NCI-H82 (cell line): ENCODE measurements at regions not wholly inside any gene's neighbourhood (a gene's known extent, or its start where the extent isn't known, plus 50 kb on each side); places are given as distances from the start of the nearest gene placed in this dataset.

Experiments used
- DNase-seq: peaks from one replicate; lab custom pipeline; 2025; lab: John Stamatoyannopoulos, UW

DNA sequence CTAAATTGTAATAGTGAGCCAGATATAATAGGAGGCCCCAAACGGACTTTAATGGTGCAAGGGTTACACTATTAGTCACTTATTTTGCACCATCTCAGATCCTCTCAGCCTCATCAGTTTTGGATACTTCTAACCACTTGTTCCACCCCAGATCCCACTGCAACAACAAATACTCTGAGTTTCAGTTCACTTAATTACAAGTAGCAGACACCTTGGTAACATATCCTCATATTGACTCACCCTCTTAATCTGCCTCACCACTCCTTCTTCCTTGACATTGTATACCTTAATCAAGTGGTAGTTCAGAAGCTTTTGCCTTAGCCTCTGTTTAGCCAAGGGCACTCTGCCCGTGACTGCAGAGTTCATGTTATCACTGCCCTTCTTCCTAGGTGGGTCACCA, 256.1 kb upstream of the UBASH3B start:
- DNase-seq: no peak

DNA sequence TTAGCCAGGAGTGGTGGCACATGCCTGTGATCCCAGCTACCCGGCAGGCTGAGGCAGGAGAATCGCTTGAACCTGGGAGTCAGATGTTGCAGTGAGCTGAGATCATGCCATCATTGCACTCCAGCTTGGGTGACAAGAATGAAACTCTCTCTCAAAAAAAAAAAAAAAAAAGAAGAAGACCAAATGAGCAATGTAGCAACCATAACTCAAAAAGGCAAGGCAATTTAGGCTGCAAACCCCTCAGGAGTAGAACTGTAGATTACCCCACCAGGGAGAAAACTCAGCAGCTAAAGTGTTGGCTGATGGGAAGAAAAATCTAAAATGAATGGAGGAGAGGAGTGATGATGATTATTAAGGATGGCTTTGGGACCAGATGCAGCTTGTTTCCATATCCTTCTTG, 256.7 kb upstream of the UBASH3B start:
- DNase-seq: no peak

DNA sequence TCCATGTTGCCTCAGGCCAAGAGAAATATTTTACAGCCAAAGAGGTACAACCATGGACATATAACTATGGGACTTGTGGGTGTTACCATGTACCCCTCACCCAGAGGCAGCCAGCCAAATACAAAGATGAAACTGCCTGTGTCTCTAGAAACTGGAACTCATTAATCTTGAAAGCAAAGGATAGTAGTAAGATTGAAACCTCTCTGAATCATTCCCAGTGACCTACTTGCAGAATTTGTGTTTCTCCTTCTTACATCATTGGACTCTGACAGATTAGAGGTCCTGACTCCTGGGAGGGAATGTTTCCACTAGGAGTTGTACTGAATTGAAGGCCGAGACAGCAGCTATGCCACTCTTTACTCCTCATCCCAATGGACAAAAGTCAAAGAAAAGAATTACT, 257.4 kb upstream of the UBASH3B start:
- no peak for DNase-seq

DNA sequence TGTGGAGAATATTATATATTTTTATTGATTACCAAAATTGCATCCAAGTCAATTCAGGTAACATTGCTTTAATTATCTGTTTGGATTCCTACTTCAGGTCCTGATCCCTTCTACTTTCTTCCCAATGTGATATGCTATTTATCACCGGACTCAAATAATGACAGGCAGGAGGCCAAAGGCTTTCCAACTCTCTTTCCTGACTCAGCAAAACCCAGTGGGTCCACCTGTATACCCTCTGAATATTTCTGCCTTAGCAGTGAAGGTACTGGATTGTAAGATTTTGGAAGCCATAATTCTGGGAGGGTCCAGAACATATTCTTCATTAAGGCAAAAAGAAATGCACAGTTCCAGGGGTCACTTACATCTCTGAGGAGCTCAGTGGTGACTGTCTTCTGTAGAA, 260.2 kb upstream of the UBASH3B start:
- no peak for DNase-seq

DNA sequence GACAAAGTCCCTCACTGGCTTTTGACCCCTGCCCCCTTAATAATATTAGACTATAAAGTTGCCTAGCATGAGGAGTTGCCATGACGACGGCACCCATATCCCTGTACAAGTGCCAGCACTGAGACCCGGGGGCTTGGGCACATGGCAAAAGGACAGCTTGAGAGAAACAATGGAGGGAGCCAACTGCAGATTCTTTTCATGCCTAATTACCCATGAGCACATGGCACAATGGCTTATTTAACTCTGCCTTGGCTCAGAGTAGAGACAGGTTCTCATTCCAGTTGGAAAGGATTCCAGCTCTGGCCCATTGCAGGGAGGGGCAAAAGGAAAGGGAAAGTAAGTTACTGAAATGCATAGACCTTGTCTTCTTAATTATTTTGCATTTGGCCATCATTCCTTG, 261.2 kb upstream of the UBASH3B start:
- no peak for DNase-seq

DNA sequence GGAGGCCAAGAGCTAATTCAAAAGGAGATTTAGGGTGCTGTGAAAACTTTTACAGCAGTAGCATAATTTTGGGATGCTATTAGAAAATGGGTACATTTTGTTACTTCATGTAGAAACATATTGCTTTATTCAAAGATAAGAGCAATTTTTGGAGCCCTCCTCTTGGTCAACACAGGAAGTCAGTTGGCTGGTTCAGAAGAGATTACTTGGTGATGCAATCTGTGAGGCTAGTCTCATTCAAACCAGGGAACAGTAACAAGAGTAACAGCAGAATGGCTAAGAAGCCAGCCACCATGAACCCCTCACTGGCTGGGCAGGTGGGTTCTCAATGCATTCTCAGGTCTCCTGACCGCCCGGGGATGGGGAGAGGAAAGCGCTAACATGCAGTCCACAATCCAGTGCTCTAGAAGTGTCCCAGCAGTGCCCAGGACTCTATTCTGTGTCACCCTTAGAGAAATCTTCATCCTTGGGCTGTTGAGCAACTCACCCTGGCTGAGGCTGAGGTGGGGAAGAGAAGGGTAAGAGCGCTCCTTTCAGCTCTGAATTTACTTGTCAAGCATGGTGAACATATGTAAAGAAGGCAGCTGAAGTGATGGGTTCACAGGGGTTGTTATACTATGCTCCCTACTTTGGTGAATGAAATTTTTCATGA, 262.2 kb upstream of the UBASH3B start:
- no peak for DNase-seq

DNA sequence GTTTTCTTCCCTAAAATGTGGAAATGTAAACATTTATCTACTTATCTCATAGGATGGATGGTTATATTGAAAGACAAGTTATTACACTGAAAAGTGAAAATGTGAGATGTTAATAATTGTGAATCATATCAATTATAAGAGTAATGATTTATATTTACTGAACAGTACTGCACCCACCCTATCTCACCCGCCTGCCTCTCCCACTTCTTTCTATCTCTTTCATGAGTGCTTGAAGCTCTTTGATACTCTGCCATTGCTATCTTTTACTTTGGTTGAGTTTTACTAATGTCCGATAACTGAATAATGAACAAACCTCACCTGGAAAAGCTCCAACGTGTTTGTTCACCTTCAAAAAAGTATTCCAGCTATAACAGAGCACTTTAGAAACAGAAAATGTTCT, 263.0 kb upstream of the UBASH3B start:
- no peak for DNase-seq

DNA sequence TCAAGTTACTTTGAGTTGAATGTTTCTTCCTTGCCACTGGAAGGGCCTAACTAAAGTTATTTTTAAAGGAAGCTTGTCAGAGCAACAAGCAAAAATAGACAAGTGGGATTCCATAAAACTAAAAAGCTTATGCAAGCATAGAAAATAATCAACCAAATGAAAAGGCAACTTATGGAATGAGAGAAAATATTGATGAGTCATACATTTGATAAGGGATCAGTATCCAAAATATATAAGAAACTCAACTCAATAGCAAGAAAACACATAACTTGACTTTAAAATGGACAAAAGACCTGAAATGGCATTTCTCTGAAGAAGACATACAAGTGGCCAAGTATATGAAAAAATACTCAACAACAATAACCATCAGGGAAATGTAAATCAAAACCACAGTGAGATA, 264.5 kb upstream of the UBASH3B start:
- no peak for DNase-seq

DNA sequence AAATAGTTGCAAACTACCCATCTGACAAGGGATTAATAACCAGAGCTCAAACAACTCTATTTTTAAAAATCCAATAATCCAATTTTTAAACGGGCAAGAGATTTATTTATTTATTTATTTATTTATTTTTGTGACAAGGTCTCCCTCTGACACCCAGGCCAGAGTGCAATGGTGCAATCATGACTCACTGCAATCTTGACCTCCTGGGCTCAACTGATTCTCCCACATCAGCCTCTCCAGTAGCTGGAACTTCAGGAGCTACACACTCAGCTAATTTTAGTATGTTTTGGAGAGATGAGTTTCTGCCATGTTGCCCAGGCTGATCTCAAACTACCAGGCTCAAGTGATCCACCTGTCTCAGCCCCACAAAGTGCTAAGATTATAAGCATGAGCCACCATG, 267.2 kb upstream of the BLID start:
- DNase-seq: no peak

DNA sequence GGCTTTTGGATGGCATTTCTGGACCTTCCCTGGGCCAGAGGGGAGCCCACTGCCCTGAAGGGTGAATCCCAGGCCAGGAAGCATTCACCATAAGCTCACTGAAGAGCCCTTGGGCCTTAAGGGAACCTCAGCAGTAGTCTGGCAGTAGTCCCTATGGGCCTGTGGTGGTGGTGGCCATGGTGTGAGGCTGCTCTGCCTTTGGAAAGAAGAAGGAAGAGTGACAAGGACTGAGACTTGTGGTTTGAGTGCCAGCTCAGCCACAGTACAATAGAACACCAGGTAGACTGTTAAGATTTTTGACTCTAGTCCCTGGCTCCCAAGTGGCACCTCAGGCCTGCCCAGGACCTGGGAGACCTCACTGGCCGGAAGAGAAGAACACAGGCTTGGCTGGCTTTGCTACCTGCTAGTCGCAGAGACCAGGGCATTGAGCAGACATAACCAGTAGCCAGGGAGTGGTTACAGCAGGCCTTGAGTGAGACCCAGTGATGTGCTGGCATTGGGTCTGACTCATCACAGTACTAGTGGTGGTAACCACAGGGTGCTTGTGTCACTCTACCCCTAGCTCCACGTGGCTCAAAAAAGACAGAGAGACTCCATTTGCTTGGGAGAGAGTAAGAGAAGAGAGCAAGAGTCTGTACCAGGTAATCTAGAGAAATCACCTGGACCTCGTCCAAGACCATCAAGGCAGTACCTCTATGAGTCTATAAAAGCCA, 259.8 kb upstream of the BLID start:
- DNase-seq: no peak

DNA sequence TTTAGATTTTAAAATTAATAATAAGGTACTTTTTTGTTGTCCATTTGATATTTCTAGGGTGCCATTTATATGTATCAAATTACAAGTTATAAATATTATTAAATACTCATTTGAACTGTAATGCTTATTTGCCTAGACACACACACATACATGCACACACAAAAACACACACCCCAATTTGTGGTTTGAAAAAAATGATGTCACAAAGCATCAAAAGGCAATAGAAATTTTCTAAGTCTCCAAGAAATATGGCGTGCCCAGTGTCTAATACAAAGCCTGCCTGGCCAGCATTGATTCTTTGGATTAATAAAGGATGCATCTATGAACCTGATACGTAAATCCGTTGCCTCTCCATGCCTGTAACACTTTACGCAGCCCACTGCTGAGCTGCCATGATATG, 252.8 kb upstream of the BLID start:
- no peak for DNase-seq

DNA sequence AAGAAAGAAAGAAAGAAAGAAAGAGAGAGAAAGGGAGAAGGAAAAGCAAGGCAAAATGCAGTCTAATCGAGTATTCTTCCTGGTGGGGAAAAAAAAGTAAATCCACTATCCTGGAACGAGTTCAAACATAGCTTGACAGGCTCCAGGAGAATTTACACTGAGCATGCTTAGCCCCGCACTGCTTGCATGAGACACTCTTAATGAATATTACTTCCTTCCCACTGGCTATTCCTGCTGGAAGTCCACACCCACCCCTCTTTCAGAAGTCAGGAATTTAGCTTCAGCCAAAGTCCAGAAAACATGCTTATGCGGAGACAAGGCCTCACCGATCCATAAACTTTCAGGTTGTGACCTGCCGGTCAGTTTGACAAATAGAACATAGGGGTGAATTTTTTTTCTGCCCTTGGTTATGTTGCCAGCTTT, 251.8 kb upstream of the BLID start:
- no peak for DNase-seq

DNA sequence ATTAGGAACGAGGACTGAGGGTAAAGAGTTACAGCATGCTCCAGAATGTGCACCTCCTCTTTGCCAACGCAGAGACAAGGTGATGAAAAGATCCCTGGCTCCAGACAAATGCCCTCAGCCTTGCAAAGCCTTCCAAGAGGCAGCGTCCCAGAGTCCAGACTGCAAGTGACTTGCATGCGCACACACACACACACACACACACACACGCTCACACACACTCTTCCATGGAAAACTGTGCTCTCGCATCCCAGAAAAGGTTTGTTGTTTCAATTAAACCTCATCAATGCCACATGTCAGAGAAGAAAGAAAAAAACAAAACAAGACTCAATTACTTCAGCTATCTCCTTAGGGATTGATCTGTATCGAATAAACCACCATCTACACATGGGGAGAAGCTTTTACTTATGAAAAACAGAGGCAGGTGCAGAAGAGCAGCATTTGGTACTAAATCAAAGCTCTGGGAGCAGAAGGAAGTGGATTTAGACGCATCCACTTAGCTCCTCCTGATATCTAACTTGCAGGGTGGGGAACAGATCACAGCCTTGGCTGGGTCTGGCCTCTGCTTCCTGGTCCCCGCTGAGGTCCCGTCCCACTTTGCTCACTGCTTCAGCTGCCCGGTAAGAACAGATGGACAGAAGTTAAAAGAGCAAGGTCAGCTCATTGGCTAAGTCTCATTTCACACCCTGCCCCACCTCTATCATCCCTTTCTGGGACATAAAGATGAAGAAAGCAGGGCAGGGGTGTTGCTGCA, 249.8 kb upstream of the BLID start:
- no peak for DNase-seq

DNA sequence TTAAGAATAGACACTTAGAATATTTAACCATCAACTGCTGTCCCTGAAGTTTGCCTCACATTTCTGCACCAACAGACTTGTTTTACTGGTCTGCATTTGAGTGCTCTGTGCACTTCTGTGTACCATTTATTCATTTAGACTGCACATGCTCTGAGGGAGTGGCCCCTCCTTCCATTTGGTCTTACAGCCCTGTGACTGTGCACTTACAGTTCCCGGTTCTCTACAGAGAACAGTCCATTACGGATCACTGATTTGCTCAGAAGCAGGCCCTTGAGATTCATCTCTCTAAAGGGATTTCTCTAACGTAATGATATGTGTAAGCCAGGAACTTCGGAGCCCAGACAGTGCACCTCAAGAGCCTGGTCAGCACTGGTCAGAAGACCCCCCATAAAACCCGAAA, 247.3 kb upstream of the BLID start:
- no peak for DNase-seq

DNA sequence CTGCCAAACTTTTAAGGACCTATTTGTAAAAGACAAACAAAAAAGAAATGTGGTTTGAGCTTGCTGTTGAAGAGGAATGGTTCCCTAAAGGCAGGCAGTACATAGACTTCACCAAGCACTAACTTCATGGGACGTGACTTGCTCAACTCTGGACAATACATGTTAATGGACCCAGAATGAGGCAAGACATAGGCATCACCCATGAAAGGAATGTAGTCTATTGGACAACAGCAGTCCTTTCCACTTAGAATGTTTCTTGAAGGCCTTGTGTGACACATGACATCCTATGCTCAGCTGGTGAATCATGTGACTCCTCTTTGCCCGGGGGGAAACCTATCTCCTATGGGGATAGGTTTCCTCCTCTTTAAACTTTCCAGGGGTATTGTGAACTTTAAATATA, 246.4 kb upstream of the BLID start:
- no peak for DNase-seq

DNA sequence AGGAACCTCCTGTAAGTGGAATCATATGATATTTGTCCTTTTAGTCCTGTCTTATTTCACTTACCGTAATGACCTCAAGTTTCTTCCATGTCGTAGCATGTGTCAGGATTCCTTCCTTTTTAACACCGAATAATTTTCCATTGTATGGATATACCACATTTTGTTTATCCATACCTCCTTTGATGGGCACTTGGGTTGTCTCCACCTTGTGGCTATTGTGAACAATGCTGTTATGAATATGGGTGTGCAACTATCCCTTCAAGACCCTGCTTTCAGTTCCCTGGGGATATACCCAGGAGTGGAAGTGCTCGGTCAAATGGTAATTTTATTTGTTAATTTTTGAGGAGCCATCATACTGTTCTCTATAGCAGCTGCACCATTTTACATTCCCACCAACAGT, 244.9 kb upstream of the BLID start:
- DNase-seq: no peak

DNA sequence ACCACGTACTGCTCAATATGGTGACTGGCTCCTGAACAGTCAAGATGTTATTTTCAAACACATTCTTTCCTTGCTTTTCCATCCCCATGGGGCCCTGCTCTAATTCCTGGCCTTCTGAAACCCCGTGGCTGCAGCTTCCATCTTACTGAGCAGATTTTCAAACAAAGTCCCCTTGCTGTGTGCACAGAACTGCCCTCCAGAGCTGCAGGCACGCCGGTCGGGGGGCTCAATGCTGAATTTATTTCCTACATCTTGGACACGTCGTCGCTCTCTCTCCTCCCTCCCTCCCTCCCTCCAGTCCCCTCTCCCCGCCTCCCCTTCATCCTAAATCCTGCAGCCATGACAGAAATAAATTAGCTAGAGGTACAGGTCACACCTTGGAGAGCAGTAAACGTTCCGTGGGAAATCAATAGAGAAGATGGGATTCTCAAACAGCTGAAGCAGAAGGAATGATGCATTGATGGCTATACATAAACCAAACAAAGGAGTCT, 243.1 kb upstream of the BLID start:
- DNase-seq: no peak

DNA sequence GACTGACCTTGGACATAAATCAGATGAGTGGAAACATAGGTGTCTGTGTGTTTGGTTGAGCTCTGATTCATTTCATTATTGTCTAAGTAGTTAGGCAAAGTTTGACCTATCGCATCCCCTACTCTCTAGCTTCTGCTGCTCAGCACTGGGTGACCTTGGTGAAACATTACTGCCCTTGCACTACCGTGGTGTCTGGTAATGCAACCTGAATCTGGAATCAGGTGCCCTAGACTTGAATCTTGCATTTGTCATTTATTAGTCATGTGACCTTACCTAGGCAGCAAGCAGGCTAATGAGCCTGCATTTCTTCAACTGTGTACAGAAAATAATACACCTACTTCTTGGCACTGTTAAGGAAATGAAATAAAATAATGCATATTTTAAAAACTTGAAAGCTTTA, 242.3 kb upstream of the BLID start:
- DNase-seq: no peak

DNA sequence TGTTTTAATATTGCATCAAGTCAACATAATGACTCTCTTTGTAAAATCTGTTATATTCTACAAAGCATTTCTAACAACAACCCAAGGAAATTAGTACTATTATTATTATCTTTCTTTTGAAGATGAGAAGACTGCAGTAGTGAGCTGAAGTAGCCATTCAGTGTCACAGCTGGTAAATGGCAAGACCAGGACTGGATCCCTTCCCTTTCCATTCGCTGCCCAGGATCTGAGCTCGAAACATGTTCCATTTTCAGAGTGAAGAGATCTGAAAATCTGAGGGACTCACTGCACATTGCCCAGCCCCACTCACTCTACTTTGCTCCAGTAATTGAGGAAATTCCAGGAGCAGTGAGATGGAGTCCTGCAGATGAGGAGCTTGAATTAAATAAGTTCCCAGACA, 240.0 kb upstream of the BLID start:
- DNase-seq: no peak

DNA sequence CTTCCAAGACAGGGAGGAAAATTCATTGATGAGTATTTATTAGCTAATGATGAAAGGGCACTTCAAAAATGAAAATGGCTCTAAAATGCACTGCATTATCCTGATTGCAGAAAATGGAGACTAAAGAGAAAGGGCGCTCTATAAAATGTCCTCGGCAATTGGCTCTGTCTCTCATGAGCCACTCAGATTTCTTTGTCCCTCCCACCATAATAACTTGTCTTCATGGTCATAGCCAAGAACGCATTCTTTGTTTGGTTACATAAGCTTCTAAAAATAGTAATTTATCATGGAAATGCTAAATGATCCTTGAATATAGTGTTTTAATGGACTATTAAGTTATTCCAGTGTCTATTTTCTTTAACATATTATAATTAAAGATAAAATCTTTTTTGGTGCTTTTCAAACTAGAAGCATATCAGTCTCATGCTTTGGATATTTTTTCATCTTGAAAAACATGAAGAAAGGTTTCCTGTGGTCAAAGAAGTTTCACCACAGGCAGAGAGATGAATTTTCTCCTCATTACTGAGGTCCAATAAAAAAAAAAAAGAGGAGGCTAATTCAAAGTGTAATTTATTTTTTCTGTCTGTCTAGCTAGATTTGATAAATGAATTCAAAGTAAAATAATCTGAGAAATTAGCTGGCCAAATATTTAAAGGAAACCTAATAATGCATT, 238.1 kb upstream of the BLID start:
- no peak for DNase-seq

DNA sequence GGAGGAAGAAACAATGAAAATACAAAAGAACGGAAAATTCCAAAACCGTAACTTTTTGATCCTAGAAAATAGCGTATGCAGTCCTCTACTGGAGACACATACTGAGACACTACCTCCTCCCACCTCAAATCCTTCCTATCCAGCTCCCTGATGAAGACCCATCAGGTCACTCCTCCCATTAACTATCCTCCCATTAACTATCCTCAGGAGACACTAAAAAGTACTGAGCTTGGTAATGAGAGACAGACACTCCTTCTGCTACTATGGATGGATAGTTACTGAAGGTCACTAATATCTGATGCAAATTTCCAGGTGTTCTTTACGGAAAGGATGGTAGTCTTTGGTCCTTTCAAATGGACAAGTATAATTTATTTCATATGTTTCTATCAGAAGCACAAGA, 237.5 kb upstream of the BLID start:
- DNase-seq: no peak

DNA sequence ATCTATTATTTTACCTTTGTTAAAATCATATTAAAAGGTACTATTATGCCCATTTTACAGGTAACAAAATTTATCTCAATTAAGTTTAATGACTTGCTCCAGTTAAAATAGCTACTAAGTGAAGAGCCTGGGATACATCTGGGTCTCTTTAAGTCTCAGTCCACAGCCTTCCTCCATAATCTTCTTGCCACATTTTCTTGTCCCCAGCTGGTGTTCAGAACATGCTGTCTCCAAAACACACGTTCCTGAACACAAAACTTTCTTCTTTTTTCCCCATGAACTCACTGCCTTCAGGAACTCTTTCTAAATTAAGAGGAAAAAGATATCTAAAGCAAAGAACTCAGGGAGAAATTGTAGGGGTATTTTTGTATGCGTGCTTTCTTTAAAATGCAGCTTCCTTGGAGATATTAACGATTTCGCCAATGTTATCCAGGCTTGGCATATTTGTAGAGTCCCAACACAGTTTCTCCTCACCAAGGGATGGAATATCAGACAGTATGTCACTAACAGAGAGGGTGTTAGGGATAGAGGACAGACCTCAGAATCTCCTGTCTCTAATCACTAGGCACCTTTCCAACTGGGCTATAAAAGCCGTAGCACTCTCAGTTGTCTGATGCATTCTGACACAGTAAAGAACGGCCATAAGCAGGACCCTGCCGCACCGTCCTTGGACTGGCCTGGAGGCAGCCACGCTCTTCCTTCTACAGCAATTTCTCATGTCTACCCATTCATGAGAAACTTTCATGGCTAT, 232.8 kb upstream of the BLID start:
- no peak for DNase-seq
